ENCODE measurements at regions not wholly inside any gene's neighbourhood (a gene's known extent, or its start where the extent isn't known, plus 50 kb on each side); places are given as distances from the start of the nearest gene placed in this dataset.

GRCh38 chr1:38446936-38447335 is 400.3 kb upstream of the POU3F1 start:
- TF ChIP-seq CTCF (IDR thresholded peaks at IDR 0.05; ENCODE audit: low read depth, low read length, missing input control) (no peak), TAF1 (conservative IDR thresholded peaks at IDR 0.05) (no peak)

All from liver (tissue), 3 donors.